Endodermal cell (in vitro differentiated cells): ENCODE measurements at regions not wholly inside any gene's neighbourhood (a gene's known extent, or its start where the extent isn't known, plus 50 kb on each side); places are given as distances from the start of the nearest gene placed in this dataset.
A peak's percentile ranks its signal among the peaks of the same experiment; 100 is the strongest.

Experiments
- DNase-seq: peaks from one replicate; pipeline ENCODE4 v3.0.0-alpha.2; 2017
- H3K27ac ChIP-seq: 2 replicates; pipeline ENCODE4 v1.5.1; 2013; ENCODE audit warnings: mild to moderate bottlenecking, low read depth, low read length, moderate library complexity
- H3K27me3 ChIP-seq: 2 replicates; pipeline ENCODE4 v1.6.1; 2013; ENCODE audit warnings: mild to moderate bottlenecking, low read length, moderate library complexity; ENCODE audit not compliant: insufficient read depth, control insufficient read depth, poor library complexity, severe bottlenecking
- H3K36me3 ChIP-seq: 2 replicates; pipeline ENCODE4 v1.7.0; 2013; ENCODE audit warnings: mild to moderate bottlenecking, low read length, moderate library complexity; ENCODE audit not compliant: control insufficient read depth, insufficient read depth
- H3K4me1 ChIP-seq: one replicate; pipeline ENCODE4 v1.7.0; 2013; ENCODE audit warnings: low read length; ENCODE audit not compliant: control insufficient read depth, insufficient read depth
- H3K4me3 ChIP-seq: 2 replicates; pipeline ENCODE4 v1.5.1; 2013; ENCODE audit warnings: mild to moderate bottlenecking, low read length, moderate library complexity
- H3K9ac ChIP-seq: 2 replicates; pipeline ENCODE4 v1.6.1; 2013; ENCODE audit warnings: mild to moderate bottlenecking, low read length, moderate library complexity; ENCODE audit not compliant: poor library complexity, severe bottlenecking; ENCODE audit errors: extremely low read depth
- H3K9me3 ChIP-seq: 2 replicates; pipeline ENCODE4 v1.6.1; 2013; ENCODE audit warnings: mild to moderate bottlenecking, low read length, moderate library complexity; ENCODE audit not compliant: control insufficient read depth
- H3K27ac Mint-ChIP-seq: 2 replicates; pipeline ENCODE4 v1.8.0; 2020; ENCODE audit warnings: mixed read lengths
- H3K27me3 Mint-ChIP-seq: 2 replicates; pipeline ENCODE4 v1.8.0; 2021; ENCODE audit warnings: mild to moderate bottlenecking, mixed read lengths; ENCODE audit not compliant: insufficient read depth
- H3K36me3 Mint-ChIP-seq: 2 replicates; pipeline ENCODE4 v1.8.0; 2020; ENCODE audit warnings: low read depth, mixed read lengths
- H3K4me1 Mint-ChIP-seq: 2 replicates; pipeline ENCODE4 v1.8.0; 2020; ENCODE audit warnings: mixed read lengths
- H3K4me3 Mint-ChIP-seq: 2 replicates; pipeline ENCODE4 v1.8.0; 2020; ENCODE audit warnings: mild to moderate bottlenecking, moderate library complexity, mixed read lengths
- H3K9me3 Mint-ChIP-seq: 2 replicates; pipeline ENCODE4 v1.8.0; 2020; ENCODE audit warnings: mild to moderate bottlenecking, mixed read lengths
- WGBS, 2 experiments: methylation state at CpG; one replicate each; pipeline versions ENCODE4 v1.1.5 to v1.1.7; 2013; ENCODE audit warnings: missing lambda C conversion rate in 2 of 2, mixed read lengths in 1 of 2; ENCODE audit not compliant: insufficient coverage in 1 of 2, insufficient read length in 1 of 2; 5-methylcytosine and 5-hydroxymethylcytosine counted together
- TF ChIP-seq, protein P1 (sequence below): fragments of 200-600 bp; sonication (generic); conservative IDR thresholded peaks from 2 replicates; pipeline ENCODE4 v1.5.0; 2021; ENCODE audit warnings: antibody characterized with exemption, mild to moderate bottlenecking

DNA sequence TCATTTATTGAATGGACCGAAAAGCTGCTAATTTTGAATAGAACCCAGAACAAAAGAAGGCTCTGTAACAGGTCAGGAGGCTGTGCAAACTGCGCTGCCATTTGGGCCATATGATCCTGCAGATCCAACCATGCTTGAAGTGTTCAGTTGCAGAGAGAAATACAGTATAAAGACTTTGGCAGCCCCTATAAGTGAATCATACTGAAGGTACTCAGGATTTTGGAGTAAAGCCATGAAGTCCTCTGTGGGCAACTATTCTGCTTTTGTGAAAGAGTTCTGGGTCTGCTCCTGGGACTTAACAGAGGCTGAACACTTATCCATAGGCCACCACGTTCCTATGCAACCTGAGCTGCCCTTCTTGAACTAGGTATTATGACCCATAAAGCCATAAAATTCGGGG lies 1613.6 kb upstream of the PRMT6 start:
- H3K36me3 ChIP-seq, result no peaks in the 10 kb centered on the region
- 69 to 70% methylated on average over 2 to 4 of the region's 4 CpGs for WGBS, 2 experiments
- no peak overlapping the region for H3K4me3 Mint-ChIP-seq
- no peaks in the 10 kb centered on the region for H3K9me3 ChIP-seq
- no peaks in the 10 kb centered on the region for H3K4me1 Mint-ChIP-seq
- no peaks in the 10 kb centered on the region for H3K36me3 Mint-ChIP-seq
- H3K4me3 ChIP-seq, result no peak overlapping the region
- H3K27ac ChIP-seq, result no peak overlapping the region
- no peak overlapping the region for H3K27ac Mint-ChIP-seq
- H3K9me3 Mint-ChIP-seq, result no peaks in the 10 kb centered on the region
- no peaks in the 10 kb centered on the region for H3K4me1 ChIP-seq
- H3K9ac ChIP-seq, result no peak overlapping the region
- TF ChIP-seq, protein P1, sequence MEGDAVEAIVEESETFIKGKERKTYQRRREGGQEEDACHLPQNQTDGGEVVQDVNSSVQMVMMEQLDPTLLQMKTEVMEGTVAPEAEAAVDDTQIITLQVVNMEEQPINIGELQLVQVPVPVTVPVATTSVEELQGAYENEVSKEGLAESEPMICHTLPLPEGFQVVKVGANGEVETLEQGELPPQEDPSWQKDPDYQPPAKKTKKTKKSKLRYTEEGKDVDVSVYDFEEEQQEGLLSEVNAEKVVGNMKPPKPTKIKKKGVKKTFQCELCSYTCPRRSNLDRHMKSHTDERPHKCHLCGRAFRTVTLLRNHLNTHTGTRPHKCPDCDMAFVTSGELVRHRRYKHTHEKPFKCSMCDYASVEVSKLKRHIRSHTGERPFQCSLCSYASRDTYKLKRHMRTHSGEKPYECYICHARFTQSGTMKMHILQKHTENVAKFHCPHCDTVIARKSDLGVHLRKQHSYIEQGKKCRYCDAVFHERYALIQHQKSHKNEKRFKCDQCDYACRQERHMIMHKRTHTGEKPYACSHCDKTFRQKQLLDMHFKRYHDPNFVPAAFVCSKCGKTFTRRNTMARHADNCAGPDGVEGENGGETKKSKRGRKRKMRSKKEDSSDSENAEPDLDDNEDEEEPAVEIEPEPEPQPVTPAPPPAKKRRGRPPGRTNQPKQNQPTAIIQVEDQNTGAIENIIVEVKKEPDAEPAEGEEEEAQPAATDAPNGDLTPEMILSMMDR, result no peak
- H3K27me3 Mint-ChIP-seq, result no peaks in the 10 kb centered on the region
- no peak for DNase-seq
- no peaks in the 10 kb centered on the region for H3K27me3 ChIP-seq

DNA sequence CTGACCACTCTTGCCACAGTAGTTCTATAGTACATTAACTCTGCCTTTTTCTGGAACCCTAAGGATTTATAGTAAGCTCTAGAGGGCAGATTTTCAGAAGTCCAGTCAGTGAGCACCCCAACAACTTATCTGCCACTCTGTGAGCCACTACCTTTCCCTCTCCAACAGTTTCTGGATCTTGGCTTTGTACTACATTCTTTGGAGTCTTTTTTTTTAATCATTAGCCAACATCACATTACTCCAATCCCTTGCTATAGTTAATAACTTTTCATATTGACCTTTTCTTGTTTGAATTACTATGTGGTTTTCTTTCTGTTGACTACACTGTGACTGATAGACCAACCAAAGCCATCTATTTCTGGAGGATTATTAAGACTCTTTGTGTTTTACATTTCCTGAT lies 1596.7 kb upstream of the PRMT6 start:
- Histone ChIP-seq H3K27me3 (no peaks in the 10 kb centered on the region), H3K4me1 (no peaks in the 10 kb centered on the region), H3K9me3 (no peaks in the 10 kb centered on the region), H3K27ac (no peak overlapping the region), H3K9ac (no peak overlapping the region), H3K4me3 (no peak overlapping the region), H3K36me3 (no peaks in the 10 kb centered on the region)
- Mint-ChIP-seq H3K36me3 (no peaks in the 10 kb centered on the region), H3K27ac (no peak overlapping the region), H3K9me3 (no peaks in the 10 kb centered on the region), H3K4me3 (no peak overlapping the region), H3K27me3 (no peaks in the 10 kb centered on the region), H3K4me1 (no peaks in the 10 kb centered on the region)
- TF ChIP-seq, protein P1, result no peak
- no peak for DNase-seq

DNA sequence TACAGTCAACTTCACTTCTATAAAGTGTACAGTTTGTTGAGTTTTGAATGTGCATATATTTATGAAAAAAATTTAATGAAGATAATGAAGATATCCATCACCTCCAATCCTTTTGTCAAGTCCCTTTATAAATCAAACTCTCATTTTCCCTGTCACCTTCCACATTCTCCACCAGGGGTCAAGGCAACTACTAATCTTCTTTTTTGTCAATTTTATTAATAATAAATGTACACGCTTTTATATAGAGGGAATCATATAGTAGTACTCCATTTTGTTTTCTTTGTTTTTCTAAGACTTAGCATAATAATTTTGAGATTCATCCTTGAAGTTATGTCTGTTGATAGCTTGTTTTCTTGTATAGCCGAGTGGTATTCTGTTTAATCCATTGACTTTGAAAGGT lies 1594.2 kb upstream of the PRMT6 start:
- Mint-ChIP-seq H3K9me3 (no peaks in the 10 kb centered on the region), H3K27me3 (no peaks in the 10 kb centered on the region), H3K27ac (no peak overlapping the region), H3K36me3 (no peaks in the 10 kb centered on the region), H3K4me1 (no peaks in the 10 kb centered on the region), H3K4me3 (no peak overlapping the region)
- Histone ChIP-seq H3K9ac (no peak overlapping the region), H3K27ac (no peak overlapping the region), H3K27me3 (no peaks in the 10 kb centered on the region), H3K9me3 (no peaks in the 10 kb centered on the region), H3K36me3 (no peaks in the 10 kb centered on the region), H3K4me1 (no peaks in the 10 kb centered on the region), H3K4me3 (no peak overlapping the region)
- no peak for DNase-seq
- 90% methylated on average over 1 of the region's 2 CpGs; no CpG with 5 or more reads in 1 of the 2 experiments for WGBS, 2 experiments
- TF ChIP-seq, protein P1, result peak; percentile 70
